Activated naive CD4-positive, alpha-beta T cell treated with Interleukin-2 at 50 U/mL for 16 hours (primary cell): ENCODE measurements at regions not wholly inside any gene's neighbourhood (a gene's known extent, or its start where the extent isn't known, plus 50 kb on each side); places are given as distances from the start of the nearest gene placed in this dataset.

ENCODE experiments used
- DNase-seq: peaks from one replicate; pipeline ENCODE4 v3.0.0-alpha.2; 2020

DNA sequence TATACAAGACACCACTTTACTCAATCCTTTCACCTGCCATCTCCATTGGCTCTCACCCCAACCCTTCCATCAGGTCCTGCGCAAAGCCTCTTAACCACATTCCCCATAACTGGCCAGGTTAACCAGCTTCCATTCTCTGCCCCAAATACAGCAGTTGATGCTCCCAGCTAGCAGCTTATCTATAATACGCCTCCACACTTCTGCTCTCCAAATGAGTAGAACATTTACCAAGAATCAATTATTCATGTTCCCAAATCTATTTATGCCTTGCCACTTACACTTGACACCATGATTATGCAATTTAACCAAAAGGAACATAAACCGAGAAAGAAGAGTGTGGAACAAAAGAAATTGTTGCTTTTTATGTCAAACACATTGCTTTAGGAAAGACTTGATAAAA, 103.7 kb upstream of the TPM1 start:
- DNase-seq = no peak

DNA sequence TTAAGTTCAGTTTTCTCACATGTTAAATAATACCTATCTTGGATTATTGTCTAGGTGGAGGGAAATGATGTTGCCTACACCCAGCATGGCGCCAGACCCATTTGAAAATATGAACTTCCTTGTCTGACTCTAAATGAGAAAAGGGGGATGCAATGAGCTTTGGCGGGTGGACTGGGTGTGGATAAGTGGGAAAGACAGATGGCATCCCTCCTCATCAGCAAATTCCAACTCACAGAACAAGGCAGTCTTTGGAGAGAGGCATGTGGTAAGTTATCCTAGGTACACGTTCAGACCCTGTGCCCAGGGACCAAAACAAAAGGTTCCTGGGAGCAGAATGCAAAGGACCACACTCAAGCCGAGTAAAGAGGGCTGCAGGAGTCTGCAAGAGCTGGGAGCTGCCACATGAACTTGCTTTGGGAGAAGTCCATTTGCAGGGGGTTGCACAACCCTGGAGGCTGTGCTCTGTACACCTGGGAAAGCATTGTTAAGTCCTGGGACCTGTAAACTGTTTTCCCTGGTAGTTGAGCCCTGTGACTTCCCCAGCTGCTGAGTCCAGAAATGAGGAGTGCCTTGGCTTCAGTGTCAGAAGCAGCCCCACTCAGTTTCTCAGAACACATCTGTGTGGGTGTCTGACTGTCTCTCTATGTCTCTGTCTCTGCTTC, 102.3 kb upstream of the TPM1 start:
- no peak for DNase-seq

DNA sequence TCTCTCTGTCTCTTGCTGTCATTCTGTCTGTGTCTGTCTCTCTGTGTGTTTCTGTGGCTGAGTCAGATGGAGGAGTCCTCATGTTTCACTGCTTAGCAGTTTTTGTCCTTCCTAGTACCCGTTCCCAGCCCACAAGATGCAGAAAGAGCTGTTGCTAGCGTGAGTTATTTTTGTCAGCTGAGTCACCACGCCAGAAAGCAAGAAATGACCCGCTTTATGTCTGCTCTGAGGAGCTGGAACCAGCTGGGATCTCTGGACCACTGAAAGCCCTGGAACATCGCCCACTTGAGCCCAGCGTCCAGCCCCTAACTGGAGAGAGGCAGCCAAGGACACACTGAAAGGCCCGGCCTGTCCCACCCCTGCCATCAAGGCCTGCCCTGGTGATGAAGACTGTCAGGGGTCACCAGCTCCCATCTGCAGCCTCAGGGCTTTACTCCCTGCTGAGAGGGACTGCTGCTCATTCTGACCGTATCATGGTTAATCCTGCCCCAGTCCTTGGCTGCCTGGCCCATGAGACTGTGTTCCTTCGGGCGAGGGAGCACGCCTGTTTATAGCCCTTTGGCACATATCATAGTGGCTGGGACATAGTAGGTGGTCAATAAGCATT, 101.7 kb upstream of the TPM1 start:
- no peak for DNase-seq

DNA sequence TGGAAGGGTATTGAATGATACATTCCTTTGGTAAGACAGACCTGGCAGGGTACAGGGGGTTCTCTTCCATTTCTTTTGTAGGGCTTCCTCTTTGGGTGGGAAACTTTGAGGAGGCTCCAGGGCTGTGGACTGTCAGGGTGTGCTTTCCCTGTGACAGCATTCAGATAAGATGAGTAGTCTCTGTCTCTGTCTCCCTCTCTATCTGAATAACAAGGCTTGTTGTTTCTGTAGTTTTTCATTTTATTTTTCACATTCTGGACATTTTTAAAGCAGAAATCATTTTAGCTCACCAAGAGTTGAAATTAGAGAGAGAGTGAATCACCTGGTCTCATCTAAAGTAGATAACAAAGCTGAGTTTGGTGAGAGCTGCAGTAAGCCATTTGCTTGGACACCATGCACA, 100.8 kb upstream of the TPM1 start:
- DNase-seq = no peak

DNA sequence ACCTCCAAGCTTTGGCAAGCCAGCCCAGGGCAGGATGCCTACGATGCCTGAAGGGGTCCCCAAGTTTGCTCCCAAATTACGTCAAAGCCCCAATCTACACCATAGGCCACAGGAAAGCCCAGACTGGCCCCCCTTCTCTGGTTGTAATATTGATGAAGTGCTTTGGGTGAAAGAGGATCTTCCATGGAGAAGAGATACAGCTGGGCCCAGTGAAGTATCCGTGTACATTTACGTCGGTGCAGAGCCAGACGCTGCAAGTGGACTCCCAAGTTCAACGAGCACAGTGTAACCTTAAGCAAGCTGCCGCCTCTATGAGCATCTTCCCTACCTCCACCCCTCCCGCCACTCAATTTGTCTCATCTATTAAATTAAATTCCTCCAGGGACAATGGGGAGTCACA, 100.1 kb upstream of the TPM1 start:
- no peak for DNase-seq

DNA sequence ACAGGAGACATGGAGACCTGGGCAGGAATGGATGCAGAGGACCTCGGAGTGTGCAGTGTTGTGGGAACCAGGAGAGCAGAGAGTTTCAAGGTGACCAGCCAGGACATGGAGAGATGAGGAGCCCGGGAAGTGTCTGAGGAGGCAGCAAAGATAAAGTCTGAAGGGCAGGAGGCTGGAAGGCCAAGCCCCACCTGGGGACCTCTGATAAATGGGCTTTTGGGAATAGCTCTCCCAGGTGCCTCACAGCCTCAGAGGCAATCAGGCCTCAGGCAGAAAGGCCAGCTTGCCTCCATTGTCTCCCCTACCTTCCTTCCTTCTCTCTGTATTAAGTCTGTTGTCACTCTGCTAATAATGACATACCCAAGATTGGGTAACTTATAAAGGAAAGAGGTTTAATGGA, 97.5 kb upstream of the TPM1 start:
- no peak for DNase-seq

DNA sequence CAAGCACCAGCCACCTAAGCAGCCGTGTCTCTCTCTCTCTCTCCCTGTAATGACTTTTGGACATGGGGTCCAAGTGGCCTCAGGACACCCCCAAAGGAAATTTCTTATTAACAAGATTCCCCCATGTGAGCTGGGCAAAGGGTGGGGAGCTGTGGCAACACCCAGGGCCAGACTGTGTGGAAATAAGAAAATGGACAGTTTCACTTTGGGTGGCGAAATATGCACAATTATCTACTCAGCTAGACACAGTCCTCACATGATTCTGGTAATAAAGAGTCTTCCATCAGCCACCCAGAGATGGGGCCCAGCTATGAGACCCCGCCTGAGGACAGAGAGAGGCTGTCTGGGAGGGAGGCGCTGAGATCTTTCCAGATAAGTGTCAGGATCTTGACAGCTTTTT, 96.8 kb upstream of the TPM1 start:
- DNase-seq = no peak

DNA sequence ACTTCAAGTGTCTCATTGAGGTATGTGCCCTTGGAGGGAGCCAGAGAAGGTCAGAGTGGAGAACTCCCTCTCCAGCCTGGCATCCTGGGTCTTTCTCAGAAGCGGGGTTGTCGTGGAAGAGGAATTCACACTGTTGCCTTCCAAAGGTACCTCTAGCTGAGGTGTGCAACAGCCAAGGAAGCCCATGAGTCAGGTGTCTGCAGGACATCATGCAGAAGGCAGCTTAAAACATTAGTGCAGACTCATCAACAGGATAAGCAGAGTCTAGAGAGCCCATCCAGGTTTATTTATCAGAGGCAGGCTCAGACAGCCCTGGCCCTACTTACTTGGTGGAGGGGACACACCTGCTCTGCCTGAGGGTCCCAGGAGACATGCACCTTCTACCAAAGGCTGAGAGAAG, 95.6 kb upstream of the TPM1 start:
- DNase-seq = no peak

DNA sequence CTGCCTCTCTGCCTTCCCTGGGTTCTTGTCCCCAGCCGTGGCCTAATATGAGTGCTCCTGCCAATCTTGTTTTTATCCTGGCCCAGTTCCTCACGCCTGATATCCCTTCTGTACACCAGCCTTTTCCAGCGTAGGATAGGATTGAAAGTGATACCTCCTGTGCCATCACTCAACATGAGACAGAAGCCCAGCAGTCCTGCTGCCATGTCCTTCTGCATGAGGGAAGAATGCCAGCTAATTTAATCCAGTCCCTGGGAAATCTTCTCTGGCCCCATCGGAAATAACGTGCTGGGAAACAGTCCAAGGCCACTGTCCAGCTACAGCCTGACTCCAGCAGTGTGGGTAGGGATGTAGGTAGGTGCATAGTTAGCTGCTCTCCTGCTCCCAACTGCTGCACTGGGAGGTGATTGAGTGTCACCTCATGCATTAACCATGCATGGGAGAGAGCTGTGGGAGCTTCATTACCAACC, 92.0 kb upstream of the TPM1 start:
- DNase-seq = no peak

DNA sequence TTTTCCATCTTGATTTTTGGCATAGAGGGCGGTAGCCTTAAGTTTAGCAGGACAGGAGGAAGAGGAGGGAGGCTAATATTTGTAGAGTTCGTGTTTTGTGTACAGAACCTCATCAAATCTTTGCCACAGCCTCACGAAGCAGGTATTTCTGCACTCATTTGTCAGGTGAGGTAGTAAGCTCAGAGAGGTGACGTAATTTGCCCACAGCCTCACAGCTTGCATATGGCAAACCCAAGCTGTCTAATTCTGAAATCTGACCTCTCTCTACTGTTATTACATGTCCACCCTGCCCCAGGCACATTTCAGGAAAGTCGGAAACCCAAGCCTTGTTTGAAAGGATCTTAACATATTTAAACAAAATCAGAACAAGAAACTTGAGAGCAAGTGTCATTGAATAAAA, 91.1 kb upstream of the TPM1 start:
- DNase-seq = no peak

DNA sequence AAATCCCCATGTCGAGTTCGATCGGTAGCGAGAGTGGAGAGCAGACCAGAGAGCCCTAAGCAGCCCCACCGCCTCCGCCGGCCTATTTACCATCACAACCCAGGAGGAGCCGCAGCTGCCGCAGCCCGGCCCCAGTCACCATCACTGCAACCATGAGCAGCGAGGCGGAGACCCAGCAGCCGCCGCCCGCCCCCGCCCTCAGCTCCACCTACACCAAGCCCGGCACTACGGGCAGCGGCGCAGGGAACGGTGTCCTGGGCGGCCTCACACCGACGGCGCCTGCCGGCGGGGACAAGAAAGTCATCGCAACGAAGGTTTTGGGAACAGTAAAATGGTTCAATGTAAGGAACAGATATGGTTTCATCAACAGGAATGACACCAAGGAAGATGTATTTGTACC, 89.5 kb upstream of the TPM1 start:
- DNase-seq = no peak

DNA sequence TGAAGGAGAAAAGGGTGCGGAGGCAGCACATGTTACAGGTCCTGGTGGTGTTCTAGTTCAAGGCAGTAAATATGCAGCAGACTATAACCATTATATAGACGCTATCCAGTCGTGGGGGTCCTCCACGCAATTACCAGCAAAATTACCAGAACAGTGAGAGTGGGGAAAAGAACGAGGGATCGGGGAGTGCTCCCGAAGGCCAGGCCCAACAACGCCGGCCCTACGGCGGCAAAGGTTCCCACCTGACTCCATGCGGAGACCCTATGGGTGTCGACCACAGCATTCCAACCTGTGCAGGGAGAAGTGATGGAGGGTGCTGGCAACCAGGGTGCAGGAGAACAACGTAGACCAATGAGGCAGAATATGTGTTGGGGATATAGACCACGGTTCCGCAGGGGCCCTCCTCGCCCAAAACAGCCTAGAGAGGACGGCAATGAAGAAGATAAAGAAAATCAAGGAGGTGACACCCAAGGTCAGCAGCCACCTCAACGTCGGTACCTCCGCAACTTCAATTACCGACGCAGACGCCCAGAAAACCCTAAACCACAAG, 89.0 kb upstream of the TPM1 start:
- no peak for DNase-seq

DNA sequence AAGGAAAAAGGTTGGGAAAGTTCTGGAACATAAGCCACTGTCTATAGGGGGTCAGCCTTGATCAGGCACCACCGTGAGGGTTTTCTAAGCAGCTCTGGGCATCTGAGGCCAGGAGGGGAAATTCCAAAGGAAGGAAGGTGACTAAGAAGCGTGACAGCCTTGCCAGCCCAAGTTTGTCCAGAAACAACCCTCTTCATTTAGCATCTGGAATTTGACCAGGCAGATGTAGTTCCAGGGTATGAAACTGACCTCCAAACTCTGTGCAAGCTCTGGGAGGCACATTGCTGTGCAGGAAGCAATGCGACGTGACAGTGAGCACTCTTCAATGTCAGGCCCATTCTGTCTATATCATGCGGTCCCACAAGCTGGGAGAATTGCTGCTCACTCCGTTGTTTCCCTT, 85.4 kb upstream of the TPM1 start:
- DNase-seq = no peak

DNA sequence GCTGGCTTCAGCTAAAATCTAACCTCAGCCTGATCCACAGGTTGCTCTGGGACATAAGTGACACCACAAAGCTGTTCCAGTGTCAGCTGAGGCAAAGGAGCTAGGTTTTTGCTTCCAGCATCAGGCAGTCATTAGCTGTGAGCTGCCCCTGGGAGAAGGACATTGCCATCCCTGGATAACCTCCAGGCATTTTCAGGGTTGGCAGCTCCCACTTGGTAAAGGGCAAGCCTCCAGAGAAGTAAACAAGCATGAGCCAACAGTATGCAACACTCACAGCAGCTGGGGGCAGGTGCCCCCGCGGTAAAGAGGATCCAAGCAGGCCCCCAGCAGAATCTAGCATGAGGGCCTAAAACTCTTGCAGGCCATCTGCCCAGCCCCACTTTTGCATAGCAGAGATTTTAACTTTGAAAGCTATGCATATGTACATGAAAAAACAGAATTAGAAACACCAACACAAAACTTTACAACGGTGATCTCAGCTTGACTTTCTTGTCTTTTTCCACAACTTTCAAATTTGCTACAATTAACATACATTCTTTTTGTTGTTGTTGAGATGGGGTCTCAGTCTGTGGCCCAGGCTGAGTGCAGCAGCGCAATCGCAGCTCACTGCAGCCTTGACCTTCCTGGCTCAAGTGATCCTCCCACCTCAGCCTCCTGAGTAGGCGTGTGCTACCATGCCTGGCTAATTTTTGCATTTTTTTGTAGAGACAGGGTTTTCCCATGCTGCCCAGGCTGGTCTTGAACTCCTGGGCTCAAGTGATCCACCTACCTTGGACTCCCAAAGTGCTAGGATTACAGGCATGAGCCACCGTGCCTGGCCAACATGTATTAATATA, 83.8 kb upstream of the TPM1 start:
- no peak for DNase-seq

DNA sequence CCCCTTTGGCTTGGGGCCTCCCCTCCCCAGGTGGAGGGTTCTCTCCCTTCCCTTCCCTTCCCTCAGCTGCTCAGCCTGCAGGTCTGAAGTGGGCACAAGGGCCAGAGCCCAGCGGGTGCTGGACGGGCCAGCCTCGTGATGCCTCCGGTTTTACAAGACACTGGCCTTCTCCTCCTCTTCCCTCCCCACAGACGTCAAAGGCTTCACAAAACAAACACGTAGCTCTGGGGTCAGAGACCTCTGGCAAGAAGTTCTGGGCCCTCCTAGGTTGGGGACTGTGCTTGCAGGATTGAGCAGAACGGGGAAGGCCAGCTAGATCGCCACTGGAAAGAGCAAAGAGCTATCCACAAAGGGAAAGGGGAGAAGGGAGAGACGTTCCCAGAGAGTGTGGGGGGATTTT, 81.4 kb upstream of the TPM1 start:
- DNase-seq = no peak

DNA sequence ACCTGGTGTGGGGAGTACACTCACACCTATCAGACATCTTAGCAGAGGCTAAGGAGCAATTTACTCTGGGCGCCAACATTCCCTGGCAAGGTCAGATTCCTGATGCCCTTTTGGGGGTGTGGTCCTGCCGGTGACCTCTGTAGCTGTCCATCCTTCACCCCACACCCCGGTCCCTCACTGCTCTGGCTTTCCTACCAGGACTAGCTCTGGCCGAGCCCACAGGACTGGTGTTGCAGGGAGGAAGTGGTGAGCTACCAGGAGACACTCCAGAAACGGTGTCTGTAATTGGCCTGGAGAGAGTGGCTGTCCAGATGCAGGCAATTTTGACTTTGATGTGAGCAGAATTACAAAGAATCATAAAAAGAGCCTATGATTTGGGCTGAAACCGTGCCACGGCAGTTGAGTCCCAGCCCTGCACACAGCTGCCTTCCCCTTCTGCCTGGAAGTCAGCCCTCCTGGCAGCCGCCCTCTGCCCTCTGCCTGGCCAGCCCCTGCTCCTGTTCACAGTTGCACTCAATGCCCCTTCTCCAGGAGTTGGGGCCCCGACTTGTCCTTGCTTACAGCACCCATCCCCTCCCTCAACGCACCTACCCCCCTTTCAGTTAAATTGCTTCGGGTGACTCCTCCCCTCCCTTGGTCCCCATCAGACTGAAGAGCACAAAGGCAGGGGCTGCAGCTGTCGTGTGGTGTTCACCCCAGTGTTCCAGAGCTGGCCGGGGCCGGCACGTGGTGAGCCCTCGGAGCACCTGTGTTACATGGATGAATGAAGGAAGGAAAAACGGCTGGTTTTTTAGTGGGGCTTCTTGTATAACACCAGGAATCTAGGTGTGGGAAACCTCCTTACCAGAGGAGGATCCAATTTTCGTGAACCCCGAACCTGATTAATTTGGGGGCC, 80.2 kb upstream of the TPM1 start:
- no peak for DNase-seq

DNA sequence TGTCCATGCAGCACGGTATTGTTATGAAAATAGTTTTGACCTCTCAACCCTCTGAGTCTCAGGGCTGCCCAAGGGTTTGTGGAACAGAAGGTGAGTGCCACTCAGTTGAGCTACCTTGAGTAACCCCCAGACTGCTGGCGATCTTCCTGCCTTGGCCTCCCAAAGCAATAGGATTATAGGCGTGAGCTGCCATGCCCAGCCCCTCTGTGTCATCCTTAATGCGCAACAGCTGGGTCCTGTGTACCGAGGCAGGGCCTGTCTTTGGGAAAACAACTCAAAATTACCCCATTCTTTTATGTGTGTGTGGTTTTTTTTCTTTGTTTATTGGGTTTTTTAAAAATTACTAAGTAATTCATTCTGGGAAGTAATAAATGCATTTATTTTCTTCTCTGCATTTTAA, 78.3 kb upstream of the TPM1 start:
- DNase-seq = no peak

DNA sequence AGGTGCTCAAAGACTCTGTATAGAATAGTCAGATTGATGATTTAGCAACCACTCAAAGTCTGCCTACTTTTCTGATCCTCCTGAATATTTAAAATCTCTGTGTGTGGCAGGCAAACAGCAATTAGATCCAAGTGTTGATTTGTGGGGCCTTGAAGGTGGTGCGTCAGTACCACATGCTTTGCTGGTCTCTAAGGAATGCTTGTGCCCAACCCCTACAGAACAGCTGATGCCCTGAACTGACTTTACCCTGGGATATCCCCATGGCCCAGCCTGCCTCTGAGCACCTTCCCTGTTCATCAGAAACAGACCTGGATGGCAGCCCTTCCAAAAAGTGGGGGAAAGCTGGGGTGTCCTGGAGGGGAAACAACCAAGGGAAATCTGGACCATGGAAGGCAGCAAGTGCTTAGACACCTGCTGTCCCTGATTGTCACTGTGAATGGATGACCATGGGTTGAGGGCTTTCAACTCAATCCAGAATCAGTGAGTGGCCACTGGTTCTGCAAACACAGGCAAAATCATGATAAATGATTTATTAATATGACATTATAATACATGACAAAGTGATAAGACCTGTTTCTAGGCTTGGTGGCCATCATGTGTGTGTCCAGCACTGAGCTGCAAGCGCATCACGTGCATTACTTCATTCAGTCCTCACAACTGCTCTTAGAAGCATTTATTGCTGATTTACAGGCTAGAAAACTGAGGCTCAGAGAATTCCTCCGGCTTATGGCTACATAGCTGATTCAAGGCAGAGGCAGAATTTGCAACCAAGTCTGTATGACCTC, 76.1 kb upstream of the TPM1 start:
- DNase-seq = no peak

DNA sequence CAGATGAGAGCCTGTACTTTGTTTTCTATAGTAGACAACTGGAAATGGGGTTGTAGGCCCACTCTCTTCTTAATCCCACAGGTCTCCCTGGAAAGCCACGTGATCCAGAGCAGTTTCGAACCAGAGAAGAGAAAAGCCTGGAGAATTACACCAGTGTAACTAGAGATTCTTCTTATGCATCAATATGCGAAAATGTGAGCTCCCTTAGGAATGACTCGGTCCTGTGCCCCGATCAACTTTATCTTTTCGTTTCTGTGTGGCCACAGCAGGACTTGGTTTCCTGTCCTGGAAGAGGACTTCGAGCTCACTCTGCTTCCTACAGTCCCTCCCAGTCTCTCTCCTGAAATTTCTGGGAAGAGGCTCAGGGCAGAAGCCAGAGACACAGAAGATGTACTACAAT, 73.8 kb upstream of the TPM1 start:
- DNase-seq = no peak

DNA sequence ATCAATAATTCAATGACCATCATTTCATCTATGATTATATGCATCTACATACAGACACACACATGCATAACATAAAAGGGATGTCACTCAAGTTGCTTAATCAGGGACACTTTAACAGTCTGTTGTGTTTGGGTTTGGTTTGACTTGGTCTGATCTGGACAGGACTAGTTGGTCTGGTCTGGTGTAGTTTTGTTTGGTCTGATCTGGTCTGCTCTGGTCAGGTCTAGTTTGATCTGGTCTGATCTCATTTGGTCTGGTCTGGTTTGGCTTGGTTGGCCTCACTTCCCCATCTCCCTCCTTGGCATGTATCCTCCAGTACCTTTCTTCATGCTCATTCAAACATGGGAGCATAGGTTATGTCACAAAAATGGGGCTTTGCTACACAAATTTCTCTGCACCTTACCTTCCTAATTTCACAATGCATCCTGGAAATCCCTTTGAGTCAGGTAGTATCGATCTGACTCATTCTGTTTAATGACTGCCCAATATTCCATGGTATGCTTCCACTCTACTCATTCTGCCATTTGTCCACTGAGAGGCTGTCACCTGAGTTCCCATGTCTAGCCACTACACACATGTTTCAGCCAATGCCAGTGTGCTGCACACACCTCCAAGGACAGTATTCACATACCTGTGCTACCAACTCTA, 73.0 kb upstream of the TPM1 start:
- DNase-seq = no peak

DNA sequence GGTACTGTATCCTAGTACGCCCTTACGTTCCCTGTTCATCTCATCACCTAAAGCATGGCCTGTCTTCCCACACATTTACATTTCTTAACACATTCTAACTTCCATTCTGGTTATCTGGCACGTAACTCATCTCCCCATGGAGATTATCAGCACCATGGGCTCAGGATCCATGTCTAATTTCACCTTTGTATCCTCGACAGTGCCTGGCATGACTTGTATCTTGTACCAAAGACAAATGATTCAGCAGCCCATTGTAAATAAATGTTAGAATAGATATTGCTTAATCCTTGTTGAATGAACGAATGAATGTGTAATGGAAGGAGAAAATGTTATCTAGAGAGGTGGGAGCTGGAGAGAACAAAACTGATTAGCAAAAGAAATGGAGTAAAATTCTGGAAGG, 69.7 kb upstream of the TPM1 start:
- DNase-seq = no peak

DNA sequence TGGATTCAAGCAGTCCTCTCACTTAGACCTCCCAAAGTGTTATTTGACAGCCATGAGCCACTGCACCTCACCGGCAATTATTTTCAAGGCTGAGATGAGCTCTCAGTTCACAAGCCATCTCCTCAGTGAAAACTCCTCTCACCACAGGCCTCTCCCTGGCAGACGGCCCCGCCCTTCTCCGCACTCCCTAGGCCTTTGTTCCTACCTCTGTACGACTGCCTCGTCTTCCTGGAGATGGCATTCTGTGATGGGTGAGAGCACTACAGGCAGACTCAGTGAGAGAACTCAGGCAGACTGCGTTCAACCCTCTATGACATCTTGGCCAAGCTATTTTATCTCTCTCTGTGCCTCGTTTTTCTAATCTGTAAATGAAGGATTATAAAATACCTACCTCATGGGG, 67.0 kb upstream of the TPM1 start:
- no peak for DNase-seq
